HUDEP-2 (cell line): ENCODE measurements at regions not wholly inside any gene's neighbourhood (a gene's known extent, or its start where the extent isn't known, plus 50 kb on each side); places are given as distances from the start of the nearest gene placed in this dataset.

ENCODE experiments used
- DNase-seq, 76 experiments: peaks; one replicate each; lab custom pipeline; 2025; ENCODE audit not compliant: unreplicated experiment in 76 of 76; lab: John Stamatoyannopoulos, UW

GRCh38 chr2:104734937-104735586 lies 118.9 kb upstream of the POU3F3 start:
- no peak for DNase-seq

- no peak for DNase-seq
Measured at GRCh38 chr2:104736026-104736425, 117.9 kb upstream of the POU3F3 start.

GRCh38 chr2:104741860-104742259 lies 112.1 kb upstream of the POU3F3 start:
- no peak for DNase-seq

- DNase-seq = no peak
Measured at GRCh38 chr2:104744537-104744936, 109.4 kb upstream of the POU3F3 start.

GRCh38 chr2:104745846-104746245 lies 108.1 kb upstream of the POU3F3 start:
- no peak for DNase-seq

GRCh38 chr2:104746299-104746698 lies 107.6 kb upstream of the POU3F3 start:
- no peak for DNase-seq

GRCh38 chr2:104746858-104747257 lies 107.1 kb upstream of the POU3F3 start:
- no peak for DNase-seq

GRCh38 chr2:104749856-104750460 lies 104.0 kb upstream of the POU3F3 start:
- no peak for DNase-seq

GRCh38 chr2:104752504-104752903 lies 101.4 kb upstream of the POU3F3 start:
- no peak for DNase-seq

GRCh38 chr2:104755026-104755878 lies 98.7 kb upstream of the POU3F3 start:
- no peak for DNase-seq

- DNase-seq = no peak
Measured at GRCh38 chr2:104756118-104756517, 97.8 kb upstream of the POU3F3 start.

- no peak for DNase-seq
Measured at GRCh38 chr2:104757056-104757455, 96.9 kb upstream of the POU3F3 start.

- no peak for DNase-seq
Measured at GRCh38 chr2:104758199-104758620, 95.7 kb upstream of the POU3F3 start.

- DNase-seq = no peak
Measured at GRCh38 chr2:104762031-104762430, 91.9 kb upstream of the POU3F3 start.

GRCh38 chr2:104766683-104767082 lies 87.2 kb upstream of the POU3F3 start:
- DNase-seq = no peak

- DNase-seq = no peak
Measured at GRCh38 chr2:104768694-104769093, 85.2 kb upstream of the POU3F3 start.

- DNase-seq = no peak
Measured at GRCh38 chr2:104769096-104769495, 84.8 kb upstream of the POU3F3 start.

GRCh38 chr2:104772996-104773395 lies 80.9 kb upstream of the POU3F3 start:
- no peak for DNase-seq

GRCh38 chr2:104774631-104775030 lies 79.3 kb upstream of the POU3F3 start:
- no peak for DNase-seq

- no peak for DNase-seq
Measured at GRCh38 chr2:104777721-104778120, 76.2 kb upstream of the POU3F3 start.

- no peak for DNase-seq
Measured at GRCh38 chr2:104781151-104781550, 72.8 kb upstream of the POU3F3 start.

GRCh38 chr2:104784264-104784663 lies 69.7 kb upstream of the POU3F3 start:
- DNase-seq = no peak
